DMS114 treated with DMSO at 0.1 percent for 48 hours (cell line): ENCODE measurements at regions not wholly inside any gene's neighbourhood (a gene's known extent, or its start where the extent isn't known, plus 50 kb on each side); places are given as distances from the start of the nearest gene placed in this dataset.
A peak's percentile ranks its signal among the peaks of the same experiment; 100 is the strongest.
"Not testable (repeated sequence)": the region's sequence is repeated elsewhere in the genome, so short reads cannot be mapped to it uniquely, and the experiment has no call there.

Experiments used
- DNase-seq: peaks from one replicate; lab custom pipeline; 2025; ENCODE audit not compliant: unreplicated experiment; lab: John Stamatoyannopoulos, UW

DNA sequence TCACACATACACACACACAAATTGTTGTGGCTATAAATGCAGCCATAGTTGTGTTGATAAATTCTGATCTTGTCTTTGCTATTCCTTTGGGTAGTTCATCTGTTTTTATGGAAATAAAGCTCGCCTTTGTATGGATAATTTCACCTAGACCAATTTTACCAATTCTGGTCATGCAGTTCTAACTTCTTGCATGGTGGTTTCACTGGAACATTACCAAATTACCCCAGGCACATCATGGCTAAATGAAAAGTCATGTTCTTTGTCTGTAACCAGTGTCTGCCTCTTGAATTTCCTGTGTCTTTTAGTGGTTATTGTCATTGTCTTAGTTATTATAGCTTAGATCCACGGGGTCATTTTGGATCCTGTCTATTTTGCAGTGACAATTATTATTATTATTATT lies 50.3 kb upstream of the TMC1 start:
- DNase-seq = no peak

DNA sequence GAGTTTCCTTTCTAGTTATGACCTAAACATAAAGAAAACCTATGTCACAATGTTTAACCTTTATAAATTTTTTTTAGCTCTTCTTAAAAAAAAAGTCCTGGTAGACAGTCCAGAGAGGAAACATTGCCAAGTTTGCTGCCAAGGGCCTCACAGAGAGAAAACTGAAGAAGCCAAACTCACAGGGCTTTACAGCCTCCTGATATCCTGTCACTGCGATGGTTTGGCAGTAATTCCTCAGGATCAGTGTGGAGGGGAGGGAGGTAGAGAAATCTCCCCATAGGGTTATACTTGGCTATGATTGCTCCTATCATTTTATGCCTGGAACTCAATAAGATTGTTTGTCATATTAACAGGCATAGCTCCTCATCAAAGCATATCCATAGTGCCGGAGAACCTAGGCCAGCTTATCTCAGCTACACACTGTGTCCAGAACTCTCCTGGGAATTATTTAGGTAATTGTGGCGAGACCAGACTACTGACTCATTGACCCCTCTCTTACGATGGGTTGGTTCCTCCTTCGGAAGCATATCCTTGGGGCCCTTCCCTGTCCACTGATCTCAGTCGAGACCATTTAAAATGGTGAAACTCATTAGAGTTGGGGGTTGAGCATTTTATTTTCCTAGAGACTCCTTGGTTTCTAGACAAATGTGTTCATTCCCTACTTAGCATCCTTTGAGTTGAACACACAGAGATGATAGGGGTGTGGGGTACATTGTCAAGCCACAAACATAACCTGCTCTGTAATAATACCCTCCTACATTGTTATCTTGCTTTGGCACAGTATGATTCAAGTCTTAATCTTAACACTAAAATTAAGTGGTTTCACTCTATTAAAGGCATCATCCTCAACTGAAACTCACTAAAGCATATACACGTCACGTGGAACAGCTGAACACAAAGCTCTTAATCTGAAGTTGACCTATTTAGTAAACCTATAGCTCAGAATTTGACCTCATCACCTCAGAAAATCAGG lies 53.4 kb upstream of the TMC1 start:
- DNase-seq = no peak

DNA sequence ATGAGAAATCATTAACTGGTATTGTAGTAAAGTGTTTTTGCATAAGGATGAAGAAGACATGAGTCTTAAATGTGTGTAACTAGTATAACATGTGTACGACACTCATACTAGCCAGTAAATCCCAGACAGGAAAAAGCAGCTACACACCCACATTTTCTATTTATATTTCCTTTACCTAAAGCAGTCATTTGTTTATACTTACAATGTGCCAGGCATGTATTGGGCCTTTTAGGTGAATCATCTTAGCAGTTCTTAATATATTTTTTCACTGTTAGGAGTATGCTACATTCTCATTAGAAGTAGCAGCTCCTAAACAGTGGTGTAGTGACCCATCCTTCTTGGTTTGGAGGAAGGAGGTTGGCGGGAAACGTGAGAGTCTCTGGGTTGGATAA lies 55.8 kb upstream of the TMC1 start:
- DNase-seq = no peak

DNA sequence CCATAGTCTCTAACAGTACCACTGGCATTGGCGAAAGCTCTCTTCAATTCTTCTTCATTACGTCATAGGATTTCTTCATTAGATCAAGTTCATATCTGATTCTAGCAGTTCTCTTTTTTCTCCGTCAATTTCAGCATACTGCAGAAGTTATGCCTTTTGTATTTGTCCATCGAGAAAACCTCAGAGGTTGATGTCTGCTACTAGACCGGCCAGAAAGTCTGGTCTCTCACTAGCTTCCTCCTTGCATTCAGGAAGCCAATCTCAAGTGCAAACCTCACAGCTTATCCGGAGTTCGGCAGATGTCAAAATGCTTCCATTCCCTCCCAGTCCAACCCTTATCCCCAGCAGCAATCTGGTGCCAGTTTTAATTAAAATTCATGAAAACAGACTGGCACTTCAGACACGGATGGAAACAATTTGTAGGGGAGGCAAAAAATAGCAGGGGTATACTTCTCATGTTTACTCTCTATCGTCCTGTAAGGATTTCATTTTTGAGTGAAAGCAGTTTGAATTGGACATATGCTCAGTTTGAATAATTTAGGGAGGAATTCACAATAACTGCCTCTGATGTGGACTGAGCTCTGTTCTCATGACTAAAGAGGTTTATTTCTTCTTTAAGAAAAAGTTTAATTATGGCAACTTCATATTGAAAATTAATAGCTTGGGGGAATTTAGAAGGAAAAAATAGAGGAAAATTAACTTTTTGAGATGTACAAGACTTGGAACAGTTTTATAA lies 56.4 kb upstream of the TMC1 start:
- DNase-seq = no peak

DNA sequence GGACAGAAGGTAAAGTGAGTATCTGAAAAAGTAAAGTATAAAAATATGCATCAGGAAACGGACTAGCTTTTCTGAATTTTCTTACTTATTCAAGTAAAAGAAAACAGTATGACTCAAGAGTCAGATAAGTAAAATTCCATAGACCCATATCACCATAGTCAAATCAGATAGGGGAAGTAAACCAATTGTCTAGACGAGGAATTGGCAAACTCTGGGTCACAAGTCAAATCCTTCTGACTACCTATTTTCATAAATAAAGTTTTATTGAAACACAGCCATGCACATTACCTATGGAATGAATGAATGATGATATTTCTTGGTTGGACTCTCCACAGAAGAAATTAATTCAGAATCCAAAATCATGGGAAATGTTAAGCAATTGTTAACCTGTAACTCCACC lies 59.1 kb upstream of the TMC1 start:
- no peak for DNase-seq

DNA sequence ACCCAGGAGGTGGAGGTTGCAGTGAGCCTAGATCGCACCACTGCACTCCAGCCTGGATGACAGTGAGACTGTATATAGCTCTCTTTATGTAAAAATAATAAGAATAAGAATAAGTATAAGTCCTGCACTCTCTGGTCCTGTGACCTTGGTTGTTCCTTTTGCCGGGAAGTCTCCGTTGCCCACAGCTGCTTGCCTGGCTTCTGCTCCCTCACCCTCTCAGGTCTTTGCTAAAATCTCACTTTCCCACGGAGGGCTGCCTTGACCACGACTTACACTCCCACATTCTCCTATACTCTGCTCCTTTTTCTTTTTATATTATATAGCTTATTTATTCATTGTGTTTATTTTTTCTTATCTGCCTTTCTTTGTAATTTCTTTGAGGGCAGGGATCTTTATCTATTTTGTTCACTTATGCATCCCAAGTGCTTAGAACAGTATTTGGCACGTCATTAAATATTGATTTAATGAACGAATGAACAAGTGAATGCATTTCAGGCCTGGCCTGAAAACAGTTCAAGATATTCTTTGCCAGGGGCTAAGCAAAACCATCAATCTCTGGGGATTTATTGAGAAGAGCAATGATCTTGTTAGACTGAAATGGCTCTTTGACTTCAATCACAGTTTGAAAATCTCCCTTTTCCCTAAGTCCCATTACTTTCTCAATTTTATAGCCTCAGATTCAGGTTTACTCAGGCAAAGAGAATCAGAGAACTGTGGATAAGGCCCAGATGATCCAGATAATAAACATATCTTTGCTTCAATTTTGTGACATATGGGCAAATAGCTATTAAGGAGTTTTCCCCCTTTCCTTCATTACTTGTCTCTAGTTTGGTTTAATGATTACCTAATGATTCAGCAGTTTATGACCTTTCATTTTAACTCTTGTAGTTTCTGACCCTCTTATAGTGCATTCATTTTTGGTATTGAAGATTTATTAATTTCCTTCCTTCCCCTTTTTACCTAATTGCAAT lies 60.8 kb upstream of the TMC1 start:
- DNase-seq = no peak

DNA sequence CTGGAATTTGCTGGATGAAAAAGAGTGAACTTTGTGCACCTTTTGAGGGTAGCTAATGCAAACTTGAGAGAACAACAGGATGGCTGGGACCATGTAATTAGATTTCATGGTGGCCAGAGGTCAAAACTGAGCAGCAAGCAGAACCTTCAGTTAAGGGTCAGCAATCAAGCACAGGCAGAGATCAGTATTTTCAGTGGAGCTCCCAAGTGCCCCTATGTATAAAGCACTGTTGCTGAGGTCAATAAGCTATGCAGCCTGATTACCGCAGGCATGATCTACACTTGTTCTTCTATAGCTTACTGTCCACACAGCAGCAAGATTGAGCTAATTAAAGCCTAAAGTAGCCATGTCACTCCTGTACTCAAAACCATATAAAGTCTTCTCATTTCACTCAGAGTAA lies 62.1 kb upstream of the TMC1 start:
- DNase-seq = no peak

DNA sequence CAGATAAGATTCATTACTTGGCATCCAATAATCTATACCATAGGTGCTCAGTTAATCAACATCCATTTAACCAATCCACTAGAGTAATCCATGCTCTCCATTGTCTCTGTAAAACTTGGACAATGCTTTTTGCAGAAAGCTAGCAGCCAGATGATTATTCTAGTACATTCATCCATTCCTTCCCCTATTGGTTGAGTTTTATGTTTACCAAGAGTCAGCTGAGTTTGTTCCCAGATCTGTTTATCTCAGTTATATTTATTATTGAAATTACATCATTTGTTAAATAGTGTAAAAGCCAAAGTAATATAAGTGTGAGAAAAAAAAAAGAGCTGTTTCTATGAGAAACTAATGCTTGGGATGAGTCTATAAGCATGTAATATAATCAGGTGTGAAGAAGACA lies 63.3 kb upstream of the TMC1 start:
- DNase-seq = no peak

DNA sequence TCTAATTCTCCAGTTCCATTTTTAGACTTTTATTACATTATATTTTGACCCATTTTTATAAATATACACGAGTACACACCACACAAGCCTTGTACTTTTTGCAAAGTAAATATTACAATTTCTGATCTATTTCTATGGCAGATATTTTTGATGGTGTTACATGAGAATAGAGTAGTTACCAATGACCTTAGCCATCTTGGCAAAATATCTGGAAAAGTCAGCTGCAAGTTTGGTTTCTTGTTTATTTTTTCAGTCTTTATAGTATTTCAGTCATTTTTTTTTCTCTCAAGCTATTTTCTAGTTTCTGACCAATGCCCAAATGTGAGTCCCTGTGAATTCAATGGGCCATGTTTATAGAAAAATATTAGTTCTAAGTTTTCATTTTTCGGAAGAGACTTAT lies 64.0 kb upstream of the TMC1 start:
- DNase-seq = no peak

DNA sequence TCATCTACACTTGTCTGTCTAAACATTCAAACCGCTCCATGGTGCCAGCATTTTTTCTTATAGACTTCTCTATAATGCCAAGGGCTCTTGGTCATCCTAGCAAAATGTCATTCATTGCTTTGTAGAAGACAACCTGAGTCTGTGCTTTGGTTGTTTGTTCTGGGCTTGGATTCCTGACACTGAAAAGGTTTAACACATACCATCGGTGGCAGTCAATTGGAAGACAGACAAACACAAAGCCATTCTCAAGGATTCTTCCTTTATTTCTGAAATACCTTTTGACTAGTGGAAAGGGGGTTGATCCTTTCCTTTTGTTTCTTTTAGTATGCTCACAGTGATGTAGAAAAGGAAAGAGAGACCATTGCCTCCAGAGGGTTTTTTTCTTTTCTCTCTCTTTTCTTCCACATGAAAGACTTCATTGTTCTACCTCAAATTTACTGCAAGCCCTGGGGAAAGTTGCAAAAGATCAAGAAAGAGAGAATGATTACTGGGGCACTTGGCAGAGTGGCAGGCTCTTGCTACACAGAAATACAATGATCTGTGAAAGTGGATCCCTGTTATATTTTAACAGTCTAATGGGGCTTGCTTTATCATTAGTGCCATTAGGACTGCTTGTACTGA lies 66.4 kb upstream of the TMC1 start:
- DNase-seq = peak; percentile 12

DNA sequence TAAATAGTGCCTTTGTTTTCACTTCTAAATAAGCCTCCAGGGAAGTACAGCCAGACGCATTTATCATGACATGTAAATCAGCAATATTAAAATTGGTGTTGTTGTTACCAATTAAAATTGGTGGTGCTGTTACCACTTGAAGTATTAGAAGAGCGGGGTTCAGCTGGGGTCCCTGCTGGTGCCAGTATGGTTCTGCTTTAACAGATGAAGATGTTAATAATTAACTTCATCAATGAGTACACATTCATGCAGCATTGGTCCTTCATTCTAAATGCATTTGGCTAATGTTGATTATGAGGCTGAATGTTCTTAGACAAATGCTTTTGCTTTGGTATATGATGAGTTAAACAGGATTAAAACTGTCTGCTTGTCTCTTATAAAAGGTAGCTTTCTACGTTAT lies 67.6 kb upstream of the TMC1 start:
- DNase-seq = no peak

DNA sequence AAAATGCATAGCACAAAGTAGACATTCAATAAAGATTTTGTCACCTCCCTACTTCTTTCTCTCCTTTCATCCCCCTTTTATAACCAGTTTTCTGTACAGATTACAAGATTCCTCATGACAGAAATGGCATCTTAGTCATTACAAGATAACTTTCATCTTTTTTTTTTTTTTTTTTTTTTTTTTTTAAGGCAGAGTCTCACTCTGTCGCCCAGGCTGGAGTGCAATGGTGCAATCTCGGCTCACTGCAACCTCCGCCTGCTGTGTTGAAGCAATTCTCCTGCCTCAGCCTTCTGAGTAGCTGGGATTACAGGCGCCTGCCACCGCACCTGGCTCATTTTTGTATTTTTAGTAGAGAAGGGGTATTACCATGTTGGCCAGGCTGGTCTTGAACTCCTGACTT lies 75.2 kb upstream of the TMC1 start:
- not testable (repeated sequence) for DNase-seq

DNA sequence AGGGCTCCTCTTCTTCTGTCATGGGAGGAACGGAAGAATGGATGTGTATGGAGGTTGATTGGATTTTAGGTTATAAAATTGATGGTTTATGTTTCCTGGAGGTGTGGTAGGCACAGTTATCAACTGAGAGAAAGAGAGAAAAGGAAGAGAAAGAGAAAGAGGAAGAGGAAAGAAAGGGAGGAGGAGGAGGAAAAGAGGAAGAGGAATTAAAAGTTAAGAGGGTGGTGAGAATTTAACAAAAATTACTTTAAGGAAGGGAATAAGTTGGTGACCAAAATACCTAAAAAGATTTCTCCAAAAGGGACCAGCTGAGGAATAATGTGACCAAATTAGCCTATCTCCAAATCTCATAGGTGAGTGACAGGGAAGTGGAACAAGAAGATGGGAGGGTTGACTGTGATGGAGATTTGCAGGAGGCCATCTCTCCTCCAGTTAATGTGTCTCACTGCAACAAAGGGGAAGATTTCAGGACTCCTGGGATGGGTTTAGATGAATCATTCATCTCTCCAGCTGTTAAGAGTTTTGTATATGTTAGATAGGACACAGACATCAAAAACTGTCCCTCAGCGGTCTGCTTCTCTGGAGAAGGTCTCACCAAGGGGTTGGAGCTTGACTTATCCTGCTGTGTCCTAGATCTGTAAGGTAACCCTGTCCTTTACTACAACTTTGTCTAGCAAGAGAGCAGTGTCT lies 76.0 kb upstream of the TMC1 start:
- DNase-seq = no peak

DNA sequence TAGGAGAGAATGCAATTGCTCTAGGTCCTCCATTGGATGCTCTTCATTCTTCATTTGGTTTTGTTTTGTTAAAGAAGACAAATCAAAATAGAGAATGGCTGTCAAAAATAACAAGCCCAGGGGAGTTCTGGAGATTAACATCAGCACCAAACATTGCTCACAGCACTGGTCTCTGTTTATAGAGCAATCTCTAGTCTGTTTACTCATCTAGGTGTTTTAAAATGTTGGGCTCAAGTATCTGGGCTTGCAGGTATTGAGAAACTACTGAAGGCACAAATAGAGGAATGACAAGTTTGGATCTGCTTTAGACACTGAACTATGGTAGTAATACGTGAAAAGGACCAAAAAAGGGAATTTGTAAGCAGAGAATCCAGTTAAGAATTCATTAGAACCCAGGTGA lies 77.0 kb upstream of the TMC1 start:
- no peak for DNase-seq

DNA sequence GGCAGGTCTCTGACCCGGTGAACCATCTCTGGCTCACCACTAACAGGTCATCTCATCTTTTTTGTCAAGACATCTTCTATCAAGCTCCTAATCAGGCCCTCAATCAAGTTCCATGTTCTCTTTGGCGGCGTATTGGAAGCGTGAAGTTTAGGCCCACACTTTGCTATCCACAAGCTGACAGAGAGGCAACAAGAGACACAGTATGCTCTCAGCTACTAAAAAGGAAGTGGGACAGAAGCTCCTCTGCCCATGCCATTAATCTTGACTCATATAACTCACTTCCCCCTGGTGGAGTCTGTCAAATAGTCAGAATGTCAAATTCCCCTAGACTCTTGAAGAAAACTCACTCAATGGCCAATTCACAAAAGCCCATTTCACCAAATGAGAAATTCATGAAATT lies 77.6 kb upstream of the TMC1 start:
- DNase-seq = no peak

DNA sequence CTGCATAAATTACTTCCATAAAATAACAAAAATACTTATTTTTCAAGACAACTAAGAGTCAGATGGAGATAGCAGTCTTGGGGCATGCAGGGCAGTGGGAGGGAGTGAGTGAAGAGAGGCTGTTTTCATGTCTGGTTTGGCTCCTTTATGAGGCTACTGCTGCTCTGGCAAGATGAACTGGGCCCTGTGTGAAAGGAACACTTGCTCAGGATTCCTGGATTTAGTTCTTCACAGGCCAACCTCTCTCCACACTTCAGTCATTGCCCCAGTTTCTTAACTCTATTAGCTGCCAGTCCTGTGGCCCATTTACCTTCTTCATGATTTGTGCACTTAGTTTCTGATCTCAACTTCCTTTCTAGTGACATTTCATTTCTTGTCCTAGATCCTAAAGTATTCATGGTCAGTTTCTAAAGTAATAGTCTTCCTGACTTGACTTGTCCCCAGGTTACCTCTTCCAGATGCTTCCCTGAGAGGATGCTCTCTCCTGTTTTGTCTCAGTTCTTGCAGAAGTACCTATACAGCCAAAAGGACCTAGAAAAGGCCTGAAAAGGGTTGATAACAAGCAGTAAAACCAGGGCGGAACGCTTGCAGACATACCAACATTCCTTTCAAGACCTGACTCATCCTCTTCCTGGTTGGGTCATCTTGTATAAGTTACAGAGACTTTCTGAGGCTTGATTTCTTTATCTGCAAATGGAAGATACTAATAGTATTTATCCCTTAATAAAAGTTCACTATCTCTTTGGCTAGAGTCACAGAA lies 77.0 kb upstream of the ZFAND5 start:
- DNase-seq = no peak

DNA sequence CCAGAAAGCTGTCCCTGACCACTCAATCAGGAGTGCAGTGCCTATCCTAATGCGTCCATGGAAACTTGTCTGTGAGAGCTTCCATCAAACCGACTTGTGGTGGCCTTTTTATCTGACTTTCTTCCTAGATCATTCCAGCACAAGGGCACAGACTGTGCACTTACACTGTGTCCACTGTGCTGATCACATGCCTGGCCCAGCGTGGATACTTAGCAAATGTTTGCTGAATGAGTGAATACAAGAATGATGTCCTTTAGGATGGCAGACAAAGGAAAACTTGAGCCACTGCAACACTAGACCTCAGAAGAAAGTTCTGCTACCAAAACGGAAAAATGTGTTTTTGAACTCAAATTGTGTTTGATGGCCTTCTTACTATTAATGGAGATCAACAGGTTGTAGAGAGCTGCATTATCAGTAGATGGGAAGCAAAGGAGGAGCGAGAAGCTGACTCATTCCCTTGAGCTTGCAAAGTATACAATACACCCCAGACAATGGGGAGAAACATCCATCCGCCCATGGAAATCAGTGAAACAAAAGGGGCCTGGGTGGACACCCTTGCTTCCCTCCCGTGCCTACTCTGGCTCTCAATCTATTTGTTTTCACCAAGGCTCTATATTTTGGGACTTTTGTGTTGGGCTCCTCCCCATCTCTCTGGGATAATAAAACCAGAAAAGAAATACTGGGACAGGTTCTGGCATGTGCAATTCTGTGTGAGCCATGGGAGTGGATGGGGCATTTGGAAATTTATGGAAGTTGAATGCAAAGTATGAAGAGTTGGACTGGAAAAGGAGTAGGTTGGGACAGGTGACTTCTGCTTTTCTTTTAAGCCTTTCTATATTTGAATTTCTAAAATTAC lies 76.2 kb upstream of the ZFAND5 start:
- DNase-seq = no peak

DNA sequence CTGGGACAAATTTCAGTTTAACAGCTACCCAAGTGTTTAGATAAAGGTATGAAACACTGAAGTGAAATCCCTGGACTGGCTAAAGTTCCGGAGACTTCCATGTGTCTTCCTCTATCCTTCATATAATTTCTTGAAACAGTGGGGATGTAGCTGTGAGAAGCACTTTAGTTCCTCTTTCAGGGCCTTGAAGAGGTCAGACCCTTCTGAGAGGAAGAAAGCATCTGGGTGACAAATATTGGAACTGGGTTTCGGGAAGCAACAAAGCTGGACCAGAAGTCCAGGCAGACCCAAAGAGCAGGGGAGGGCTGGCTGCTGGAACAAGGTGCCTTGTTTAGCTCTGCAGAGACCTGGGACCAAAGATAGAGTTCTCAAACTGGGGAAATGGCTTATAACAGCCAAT lies 75.4 kb upstream of the ZFAND5 start:
- DNase-seq = no peak
